HG03521 (cell line): ENCODE measurements at regions not wholly inside any gene's neighbourhood (a gene's known extent, or its start where the extent isn't known, plus 50 kb on each side); places are given as distances from the start of the nearest gene placed in this dataset.
"Not testable (repeated sequence)": the region's sequence is repeated elsewhere in the genome, so short reads cannot be mapped to it uniquely, and the experiment has no call there.

ENCODE experiments used
- ATAC-seq: cut with Tn5 transposase; IDR thresholded peaks from one replicate; pipeline ENCODE4 v1.9.1; 2021; ENCODE audit warnings: mild to moderate bottlenecking, moderate library complexity; ENCODE audit not compliant: unreplicated experiment

GRCh38 chr1:208682664-208683013 lies 438.5 kb upstream of the PLXNA2 start:
- no peak for ATAC-seq

GRCh38 chr1:208683141-208683540 lies 439.0 kb upstream of the PLXNA2 start:
- ATAC-seq, result no peak

- ATAC-seq, result no peak
Measured at GRCh38 chr1:208684192-208684591, 440.0 kb upstream of the PLXNA2 start.

GRCh38 chr1:208686592-208686991 lies 442.4 kb upstream of the PLXNA2 start:
- no peak for ATAC-seq

- no peak for ATAC-seq
Measured at GRCh38 chr1:208688656-208689315, 444.6 kb upstream of the PLXNA2 start.

- ATAC-seq, result no peak
Measured at GRCh38 chr1:208691012-208691411, 446.8 kb upstream of the PLXNA2 start.

- ATAC-seq, result no peak
Measured at GRCh38 chr1:208709981-208710380, 465.8 kb upstream of the PLXNA2 start.

- no peak for ATAC-seq
Measured at GRCh38 chr1:208714323-208714722, 470.1 kb upstream of the PLXNA2 start.

GRCh38 chr1:208717525-208717924 lies 473.3 kb upstream of the PLXNA2 start:
- ATAC-seq, result no peak

- ATAC-seq, result no peak
Measured at GRCh38 chr1:208722592-208722991, 478.4 kb upstream of the PLXNA2 start.

- ATAC-seq, result peak; percentile 74
Measured at GRCh38 chr1:208724079-208724478, 479.9 kb upstream of the PLXNA2 start.

GRCh38 chr1:208728815-208729214 lies 484.6 kb upstream of the PLXNA2 start:
- ATAC-seq, result no peak

- ATAC-seq, result peak; percentile 86
Measured at GRCh38 chr1:208731981-208732821, 488.0 kb upstream of the PLXNA2 start.

- ATAC-seq, result no peak
Measured at GRCh38 chr1:208737161-208737560, 493.0 kb upstream of the PLXNA2 start.

GRCh38 chr1:208737922-208738321 lies 493.7 kb upstream of the PLXNA2 start:
- peak; percentile 77 for ATAC-seq

GRCh38 chr1:208739636-208740035 lies 495.5 kb upstream of the PLXNA2 start:
- not testable (repeated sequence) for ATAC-seq

GRCh38 chr1:208741296-208741695 lies 497.1 kb upstream of the PLXNA2 start:
- no peak for ATAC-seq

- ATAC-seq, result no peak
Measured at GRCh38 chr1:208743361-208743760, 499.2 kb upstream of the PLXNA2 start.

GRCh38 chr1:208747979-208748378 lies 503.8 kb upstream of the PLXNA2 start:
- ATAC-seq, result no peak

- ATAC-seq, result no peak
Measured at GRCh38 chr1:208748387-208749165, 504.4 kb upstream of the PLXNA2 start.

- ATAC-seq, result no peak
Measured at GRCh38 chr1:208756339-208756981, 512.3 kb upstream of the PLXNA2 start.
